Lower leg skin (tissue), 4 donors: ENCODE measurements at regions not wholly inside any gene's neighbourhood (a gene's known extent, or its start where the extent isn't known, plus 50 kb on each side); places are given as distances from the start of the nearest gene placed in this dataset.

Experiments used
- DNase-seq, 2 donors: peaks; one replicate each; pipeline ENCODE4 v3.0.0-alpha.2; 2019; ENCODE audit warnings: low spot score in 2 of 2
- H3K4me3 ChIP-seq: fragments of 200-600 bp; sonication (generic); 2 replicates; pipeline ENCODE4 v1.5.1; 2017; ENCODE audit warnings: mild to moderate bottlenecking, low read depth; ENCODE audit not compliant: poor library complexity, severe bottlenecking
- CTCF ChIP-seq, 3 donors: fragments of 450-650 bp; IDR thresholded peaks; one replicate each; pipeline ENCODE4 v1.5.1; 2016; ENCODE audit warnings: antibody characterized with exemption in 3 of 3, mild to moderate bottlenecking in 3 of 3, moderate library complexity in 2 of 3
- POLR2A ChIP-seq, 2 donors: fragments of 450-650 bp; IDR thresholded peaks; one replicate each; pipeline ENCODE4 v1.6.1; 2016 to 2017; ENCODE audit warnings: antibody characterized with exemption in 2 of 2, mild to moderate bottlenecking in 1 of 2, moderate library complexity in 1 of 2
- WGBS, 2 donors: methylation state at CpG; one replicate each; pipeline ENCODE4 v1.1.5; 2018; 5-methylcytosine and 5-hydroxymethylcytosine counted together
- intact Hi-C: fragments of 100-400 bp; cut with DNase I; formaldehyde crosslinking; loops from one replicate; pipeline ENCODE4 v1.15.0; 2023; ENCODE audit warnings: low total_unique reads

DNA sequence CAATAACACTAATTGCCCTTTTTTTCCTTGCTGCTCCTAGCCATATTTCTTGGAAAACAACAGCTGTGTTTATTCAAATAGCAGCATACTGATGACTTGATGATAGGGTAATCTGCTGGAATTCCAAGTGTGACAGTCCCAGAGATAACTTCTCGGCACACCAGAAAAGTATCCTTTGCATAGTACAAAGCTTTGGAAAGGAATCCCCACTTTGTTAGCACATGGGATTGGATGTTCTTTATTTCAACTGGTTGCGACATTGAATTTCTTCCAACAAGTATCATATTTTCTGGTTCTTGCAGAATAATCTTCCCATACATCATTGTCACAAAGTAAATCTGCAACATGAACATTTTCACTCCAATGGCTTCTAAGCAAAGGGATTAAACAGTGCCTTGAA, 445.8 kb upstream of the ACVR2A start:
- TF ChIP-seq CTCF (IDR thresholded peaks at IDR 0.05): no peak
- TF ChIP-seq POLR2A (IDR thresholded peaks at IDR 0.05): no peak
- 71 to 75% methylated on average over 2 of the region's 2 CpGs for WGBS, 2 donors
- intact Hi-C loops: no loop called here
- no peak for DNase-seq
- H3K4me3 ChIP-seq: no peak overlapping the region

GRCh38 chr2:147398301-147398700, 446.5 kb upstream of the ACVR2A start:
- 77 to 88% methylated on average over 2 of the region's 2 CpGs for WGBS, 2 donors
- TF ChIP-seq CTCF (IDR thresholded peaks at IDR 0.05) (no peak), POLR2A (IDR thresholded peaks at IDR 0.05) (no peak)
- intact Hi-C loops: no loop called here
- H3K4me3 ChIP-seq: no peak overlapping the region
- DNase-seq: no peak

DNA sequence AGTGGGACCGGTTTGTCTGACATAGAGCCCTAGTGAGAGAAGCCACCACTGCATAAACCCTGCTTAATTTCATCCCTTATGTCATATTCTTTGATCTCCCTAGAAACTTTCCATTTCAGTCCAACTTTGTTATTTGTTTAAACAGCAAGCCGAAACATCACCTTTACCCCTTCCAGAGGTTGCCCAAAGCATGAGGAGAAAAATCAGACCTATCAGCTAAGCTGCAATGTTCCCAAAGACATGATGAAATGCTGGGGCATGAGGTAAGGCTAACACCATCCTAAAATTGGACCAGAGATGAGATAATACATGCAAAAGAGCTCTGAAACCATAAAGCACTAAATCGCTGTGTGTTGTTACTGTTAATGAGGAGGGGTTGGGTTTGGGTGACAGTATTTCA, 447.9 kb upstream of the ACVR2A start:
- WGBS, 2 donors: 94 to 95% methylated on average over 3 of the region's 3 CpGs
- no peak overlapping the region for H3K4me3 ChIP-seq
- DNase-seq: no peak
- intact Hi-C loops: no loop called here
- TF ChIP-seq POLR2A (IDR thresholded peaks at IDR 0.05) (no peak), CTCF (IDR thresholded peaks at IDR 0.05) (no peak)

- TF ChIP-seq CTCF (IDR thresholded peaks at IDR 0.05): no peak
- TF ChIP-seq POLR2A (IDR thresholded peaks at IDR 0.05): no peak
- H3K4me3 ChIP-seq: no peak overlapping the region
- intact Hi-C loops: no loop called here
- no peak for DNase-seq
Measured at GRCh38 chr2:147394179-147394790, 450.5 kb upstream of the ACVR2A start.

- DNase-seq: no peak
- intact Hi-C loops: no loop called here
- H3K4me3 ChIP-seq: no peak overlapping the region
- no peak for TF ChIP-seq POLR2A (IDR thresholded peaks at IDR 0.05)
- no peak for TF ChIP-seq CTCF (IDR thresholded peaks at IDR 0.05)
- 84 to 88% methylated on average over 3 of the region's 3 CpGs for WGBS, 2 donors
Measured at GRCh38 chr2:147392180-147392579, 452.6 kb upstream of the ACVR2A start.

DNA sequence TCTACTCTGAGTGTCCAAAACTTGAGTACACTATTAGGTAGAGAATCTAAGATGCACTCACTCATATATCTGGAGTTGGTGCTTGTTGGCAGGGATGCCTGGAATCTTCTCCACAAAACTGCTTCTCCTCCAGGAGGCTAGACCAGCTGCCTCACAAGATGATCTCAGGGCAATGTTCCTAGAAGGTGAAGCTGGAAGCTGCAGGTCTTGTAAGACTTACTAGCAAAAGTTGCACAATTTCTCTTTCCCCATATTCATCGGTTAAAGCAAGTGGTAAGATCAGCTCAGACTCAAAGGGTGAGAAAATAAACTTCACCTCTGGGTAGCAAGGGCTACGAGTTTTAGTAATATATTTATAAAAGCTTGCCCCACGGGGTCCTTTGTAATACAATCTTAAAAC, 454.4 kb upstream of the ACVR2A start:
- no peak overlapping the region for H3K4me3 ChIP-seq
- 78 to 83% methylated on average over 3 of the region's 3 CpGs for WGBS, 2 donors
- TF ChIP-seq POLR2A (IDR thresholded peaks at IDR 0.05) (no peak), CTCF (IDR thresholded peaks at IDR 0.05) (no peak)
- no peak for DNase-seq
- intact Hi-C loops: no loop called here
